Epithelial cell of proximal tubule (primary cell): ENCODE measurements at regions not wholly inside any gene's neighbourhood (a gene's known extent, or its start where the extent isn't known, plus 50 kb on each side); places are given as distances from the start of the nearest gene placed in this dataset.

Source experiments
- DNase-seq: peaks from one replicate; pipeline ENCODE4 v3.0.0-alpha.2; 2011; ENCODE audit warnings: low read depth
- H3K4me3 ChIP-seq: 2 replicates; pipeline ENCODE4 v1.5.1; 2011; ENCODE audit warnings: low read depth, mild to moderate bottlenecking, low read length
- TF ChIP-seq, protein P1 (sequence below): conservative IDR thresholded peaks from 2 replicates; pipeline ENCODE4 v1.5.1; 2012; ENCODE audit warnings: low read depth, mild to moderate bottlenecking, low read length

DNA sequence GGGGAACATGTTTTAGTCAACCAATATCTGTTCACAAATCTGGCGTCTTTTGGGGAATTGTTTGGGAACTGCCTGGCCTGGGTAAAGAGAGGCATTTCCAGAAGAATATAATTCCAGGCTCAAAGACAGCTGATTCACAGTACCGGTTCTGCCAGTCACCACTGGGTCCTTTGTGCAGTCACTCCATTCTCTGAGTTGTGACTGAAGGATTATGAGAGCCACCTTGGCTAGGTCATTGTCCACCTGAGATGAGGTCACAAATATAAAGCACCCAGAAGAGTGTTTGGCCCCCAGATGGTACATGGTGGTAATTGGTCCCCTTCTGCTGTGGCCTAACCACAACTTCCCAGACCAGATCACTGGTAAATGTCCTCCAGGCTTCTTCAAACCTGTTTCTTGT is 121.0 kb upstream of the SPACA1 start:
- H3K4me3 ChIP-seq: no peak overlapping the region
- TF ChIP-seq, protein P1, sequence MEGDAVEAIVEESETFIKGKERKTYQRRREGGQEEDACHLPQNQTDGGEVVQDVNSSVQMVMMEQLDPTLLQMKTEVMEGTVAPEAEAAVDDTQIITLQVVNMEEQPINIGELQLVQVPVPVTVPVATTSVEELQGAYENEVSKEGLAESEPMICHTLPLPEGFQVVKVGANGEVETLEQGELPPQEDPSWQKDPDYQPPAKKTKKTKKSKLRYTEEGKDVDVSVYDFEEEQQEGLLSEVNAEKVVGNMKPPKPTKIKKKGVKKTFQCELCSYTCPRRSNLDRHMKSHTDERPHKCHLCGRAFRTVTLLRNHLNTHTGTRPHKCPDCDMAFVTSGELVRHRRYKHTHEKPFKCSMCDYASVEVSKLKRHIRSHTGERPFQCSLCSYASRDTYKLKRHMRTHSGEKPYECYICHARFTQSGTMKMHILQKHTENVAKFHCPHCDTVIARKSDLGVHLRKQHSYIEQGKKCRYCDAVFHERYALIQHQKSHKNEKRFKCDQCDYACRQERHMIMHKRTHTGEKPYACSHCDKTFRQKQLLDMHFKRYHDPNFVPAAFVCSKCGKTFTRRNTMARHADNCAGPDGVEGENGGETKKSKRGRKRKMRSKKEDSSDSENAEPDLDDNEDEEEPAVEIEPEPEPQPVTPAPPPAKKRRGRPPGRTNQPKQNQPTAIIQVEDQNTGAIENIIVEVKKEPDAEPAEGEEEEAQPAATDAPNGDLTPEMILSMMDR: no peak
- no peak for DNase-seq

DNA sequence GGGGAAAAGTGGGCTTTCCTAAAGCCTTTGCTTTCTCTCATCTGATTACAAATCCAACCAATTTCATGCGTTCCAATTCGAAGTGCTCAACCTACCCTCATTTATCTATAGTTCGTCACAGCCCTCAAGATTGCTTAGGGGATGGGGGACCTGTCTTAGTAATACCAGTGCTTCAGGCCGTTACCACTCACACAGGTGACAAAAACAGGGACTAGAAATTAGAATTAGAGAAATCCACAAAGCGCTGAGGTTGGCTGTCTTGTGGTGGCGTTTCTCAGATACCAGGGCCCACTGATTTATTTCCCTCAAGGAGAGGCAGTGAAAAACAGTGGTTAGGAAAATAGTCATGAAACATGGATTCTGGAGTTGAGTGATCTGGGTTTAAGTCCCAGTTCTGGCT is 121.6 kb upstream of the SPACA1 start:
- no peak for DNase-seq
- H3K4me3 ChIP-seq: no peak overlapping the region
- TF ChIP-seq, protein P1: no peak

DNA sequence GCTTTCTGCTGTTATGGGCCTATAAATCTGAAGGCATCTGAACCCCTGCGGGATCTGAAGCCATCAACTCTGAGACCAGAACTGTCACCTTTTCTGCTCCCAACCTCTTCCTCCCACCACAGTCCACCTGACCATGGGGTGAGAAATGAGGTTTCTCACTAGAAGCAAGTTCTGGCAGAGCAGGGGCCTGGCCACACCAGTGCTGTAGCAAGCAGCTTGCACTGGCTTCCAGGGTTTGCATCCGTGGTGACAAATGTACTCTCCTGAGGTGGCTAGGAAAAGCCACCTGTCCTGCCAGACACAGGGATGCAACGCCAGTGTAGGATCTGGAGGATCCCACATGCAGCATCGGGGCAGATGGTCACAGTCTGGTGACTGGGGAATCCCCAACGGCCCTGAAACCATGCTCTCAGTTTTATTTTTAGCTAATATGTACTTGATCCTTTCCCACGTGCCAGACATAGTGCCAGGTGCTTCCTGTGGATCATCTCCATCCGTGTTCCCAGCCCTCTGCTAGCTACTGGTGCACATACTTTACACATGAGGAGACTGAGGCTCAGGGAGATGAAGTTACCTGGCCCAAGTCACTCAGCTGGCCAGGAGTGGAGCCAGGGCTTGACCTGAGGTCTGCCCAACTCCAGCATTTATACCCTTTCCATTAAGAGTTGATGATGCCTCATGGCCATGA is 122.1 kb upstream of the SPACA1 start:
- TF ChIP-seq, protein P1: no peak

DNA sequence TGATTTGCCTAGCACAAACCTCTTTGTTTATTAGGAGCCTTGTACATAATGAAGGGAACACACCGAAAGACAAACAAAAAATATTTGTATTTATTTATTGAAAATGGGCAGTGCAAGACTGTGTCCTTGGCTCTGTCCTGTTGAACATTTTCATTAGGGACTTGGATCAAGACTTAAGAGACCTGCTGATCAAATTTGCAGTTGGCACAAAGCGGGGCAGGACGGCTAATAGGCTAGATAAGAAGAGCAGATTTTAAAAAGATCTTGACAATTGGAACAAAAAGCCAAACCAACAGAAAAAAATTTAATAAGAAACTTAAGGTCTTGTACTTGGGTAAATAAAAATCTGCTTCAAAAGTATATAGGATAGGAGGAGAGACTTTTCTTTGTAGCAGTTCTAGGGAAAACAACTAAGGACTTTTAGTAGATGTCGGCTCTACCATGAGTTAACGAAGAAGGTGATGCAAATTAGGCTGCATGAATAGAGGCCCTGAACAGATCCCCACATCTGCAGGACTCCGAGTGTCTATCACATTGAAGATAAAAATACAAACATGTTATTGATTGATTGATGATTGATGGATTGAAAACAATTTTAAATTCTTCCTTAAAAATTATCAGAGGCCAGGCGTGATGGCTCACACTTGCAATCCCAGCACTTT is 124.1 kb upstream of the SPACA1 start:
- H3K4me3 ChIP-seq: no peak overlapping the region
- TF ChIP-seq, protein P1: no peak
- no peak for DNase-seq

More for the DNA sequence above, 122.1 kb upstream of the SPACA1 start:
- no peak for DNase-seq
- no peak overlapping the region for H3K4me3 ChIP-seq

DNA sequence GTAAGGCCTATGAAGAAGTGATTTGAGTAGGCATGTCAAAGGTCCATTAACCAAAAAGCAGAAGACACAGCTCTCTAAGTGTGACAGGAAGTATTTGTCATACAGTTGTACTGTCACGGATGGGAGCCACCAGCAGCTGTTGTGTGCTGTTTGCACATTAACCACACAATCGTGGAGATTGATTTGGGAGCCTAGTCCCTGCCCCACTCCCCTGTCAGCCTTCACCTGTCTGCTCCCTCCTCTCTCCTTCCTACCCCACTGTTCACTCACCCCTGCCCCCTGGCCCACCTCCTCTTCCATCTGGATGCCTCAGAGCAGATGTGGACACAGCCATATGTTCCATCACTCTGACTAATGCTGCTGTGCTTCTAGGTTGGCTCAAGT is 124.7 kb upstream of the SPACA1 start:
- no peak overlapping the region for H3K4me3 ChIP-seq
- DNase-seq: no peak
- TF ChIP-seq, protein P1: no peak

DNA sequence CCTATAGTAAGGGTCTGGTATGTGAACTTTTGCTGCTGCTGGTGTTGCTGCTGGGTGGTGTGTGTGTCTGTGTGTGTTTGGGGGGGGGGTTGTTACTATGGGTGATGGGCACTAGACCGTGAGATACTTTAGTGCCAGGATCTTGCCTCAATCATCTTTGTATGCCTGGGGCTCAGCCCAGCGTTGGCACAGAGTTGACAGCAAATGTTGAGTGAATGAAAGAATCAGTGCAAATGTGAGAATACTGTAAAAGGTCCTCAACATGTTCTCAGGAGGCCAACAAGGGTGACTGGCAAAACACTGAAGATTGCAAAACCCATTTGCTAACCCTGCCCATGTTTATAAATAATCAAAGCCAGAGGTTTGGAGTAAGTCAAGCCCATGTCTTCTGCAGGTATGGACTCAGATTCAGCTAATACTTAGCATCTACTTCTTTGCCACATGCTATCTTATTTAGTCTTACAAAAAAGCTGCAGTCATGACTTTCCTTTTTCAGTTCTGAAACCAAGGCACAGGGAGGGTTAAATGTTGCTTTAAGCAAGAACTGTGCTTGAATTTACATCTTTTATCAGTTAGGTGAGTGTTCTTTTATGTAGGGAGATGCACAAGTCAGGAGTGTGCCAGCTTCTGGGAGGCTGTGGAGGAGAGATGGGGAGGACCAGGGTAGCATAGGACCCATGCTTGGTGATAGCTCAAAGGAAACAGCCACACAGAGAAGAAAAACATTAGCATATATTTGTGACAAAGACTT is 125.3 kb upstream of the SPACA1 start:
- no peak overlapping the region for H3K4me3 ChIP-seq
- TF ChIP-seq, protein P1: no peak
- no peak for DNase-seq
